T-cell (primary cell): ENCODE measurements at regions not wholly inside any gene's neighbourhood (a gene's known extent, or its start where the extent isn't known, plus 50 kb on each side); places are given as distances from the start of the nearest gene placed in this dataset.

ENCODE experiments used
- ATAC-seq, 4 experiments: fragments of 200-7000 bp in 3 of 4; fragments of 150-1000 bp in 1 of 4; cut with Tn5 transposase; replicated peaks in 1 of 4; 1 replicate in 3 of 4; 2 replicates in 1 of 4; pipeline ENCODE4 v1.10.0; 2021; ENCODE audit warnings: moderate library complexity in 3 of 4, mild to moderate bottlenecking in 2 of 4, moderate number of reproducible peaks in 1 of 4
- CTCF ChIA-PET, 2 donors: fragments of 300-600 bp; sonication (Branson Sonifier 250); formaldehyde crosslinking; loops; one replicate each; lab custom pipeline; 2022; ENCODE audit warnings: antibody characterized with exemption in 2 of 2; lab: Charles Lee
- POLR2A ChIA-PET, 2 donors: fragments of 300-600 bp; sonication (Branson Sonifier 250); formaldehyde crosslinking; loops; one replicate each; lab custom pipeline; 2022; ENCODE audit warnings: antibody characterized with exemption in 2 of 2; lab: Charles Lee
- DNase-seq, 35 experiments: peaks; one replicate each; pipeline versions ENCODE4 v3.0.0 to v3.0.0-alpha.2; 2013 to 2023
- H3K27ac ChIP-seq: one replicate; pipeline ENCODE4 v1.5.1; 2013; ENCODE audit warnings: low read length
- H3K27me3 ChIP-seq, 2 experiments: replicated peaks in 1 of 2; 1 replicate in 1 of 2; 2 replicates in 1 of 2; pipeline versions ENCODE4 v1.6.1 to v1.7.0; 2013; ENCODE audit warnings: low read length in 1 of 2, mixed read lengths in 1 of 2; ENCODE audit not compliant: control insufficient read depth in 2 of 2, insufficient read depth in 2 of 2; ENCODE audit errors: extremely low read depth in 1 of 2
- H3K36me3 ChIP-seq, 2 donors: 1 replicate in 1 of 2; 2 replicates in 1 of 2; pipeline versions ENCODE4 v1.6.1 to v1.7.0; 2013; ENCODE audit warnings: low read length in 1 of 2; ENCODE audit not compliant: control insufficient read depth in 2 of 2, insufficient read depth in 1 of 2; ENCODE audit errors: extremely low read depth in 1 of 2
- H3K4me1 ChIP-seq, 2 experiments: 1 replicate in 1 of 2; 2 replicates in 1 of 2; pipeline versions ENCODE4 v1.6.1 to v1.7.0; 2013; ENCODE audit warnings: low read length in 2 of 2, mixed read lengths in 1 of 2; ENCODE audit not compliant: insufficient read depth in 2 of 2, control insufficient read depth in 1 of 2; ENCODE audit errors: extremely low read depth in 1 of 2
- H3K4me3 ChIP-seq, 2 donors: 1 replicate in 1 of 2; 2 replicates in 1 of 2; pipeline versions ENCODE4 v1.5.1 to v1.7.0; 2013; ENCODE audit warnings: mild to moderate bottlenecking in 2 of 2, low read length in 1 of 2, moderate library complexity in 1 of 2; ENCODE audit not compliant: control insufficient read depth in 1 of 2; ENCODE audit errors: extremely low read depth in 1 of 2
- H3K9me3 ChIP-seq: 2 replicates; pipeline ENCODE4 v1.7.0; 2013
- H3K27ac Mint-ChIP-seq, 2 donors: one replicate each; pipeline ENCODE4 v1.8.0; 2020 to 2021; ENCODE audit warnings: mild to moderate bottlenecking in 2 of 2, mixed read lengths in 2 of 2
- H3K27me3 Mint-ChIP-seq, 2 donors: one replicate each; pipeline ENCODE4 v1.8.0; 2021 to 2022; ENCODE audit warnings: mixed read lengths in 2 of 2
- H3K36me3 Mint-ChIP-seq: one replicate; pipeline ENCODE4 v1.8.0; 2021; ENCODE audit warnings: mixed read lengths
- H3K4me1 Mint-ChIP-seq, 3 donors: one replicate each; pipeline ENCODE4 v1.8.0; 2020 to 2022; ENCODE audit warnings: mixed read lengths in 3 of 3, mild to moderate bottlenecking in 1 of 3
- H3K4me3 Mint-ChIP-seq, 3 donors: one replicate each; pipeline ENCODE4 v1.8.0; 2020 to 2022; ENCODE audit warnings: mild to moderate bottlenecking in 3 of 3, mixed read lengths in 3 of 3, moderate library complexity in 3 of 3
- H3K9me3 Mint-ChIP-seq, 3 donors: one replicate each; pipeline ENCODE4 v1.8.0; 2020 to 2022; ENCODE audit warnings: mixed read lengths in 3 of 3
- WGBS: methylation state at CpG from one replicate; pipeline ENCODE4 v1.1.5; 2013; ENCODE audit warnings: missing lambda C conversion rate; ENCODE audit not compliant: insufficient coverage; 5-methylcytosine and 5-hydroxymethylcytosine counted together

- ATAC-seq (no peak), DNase-seq (no peak)
- H3K27me3 Mint-ChIP-seq: no peaks in the 10 kb centered on the region
- no peak overlapping the region for H3K4me3 ChIP-seq
- no peaks in the 10 kb centered on the region for H3K4me1 ChIP-seq
- H3K9me3 ChIP-seq: no peaks in the 10 kb centered on the region
- no peaks in the 10 kb centered on the region for H3K36me3 Mint-ChIP-seq
- H3K4me1 Mint-ChIP-seq: no peaks in the 10 kb centered on the region
- no peak overlapping the region for H3K27ac ChIP-seq
- 100% methylated on average over 1 of the region's 3 CpGs for WGBS
- no peaks in the 10 kb centered on the region for H3K27me3 ChIP-seq
- H3K36me3 ChIP-seq: no peaks in the 10 kb centered on the region
- POLR2A ChIA-PET: no interaction called here
- H3K4me3 Mint-ChIP-seq: no peak overlapping the region
- CTCF ChIA-PET: no interaction called here
- peaks cover 7 to 16% (median 8%) of the 10 kb centered on the region in 3 donors for H3K9me3 Mint-ChIP-seq
- H3K27ac Mint-ChIP-seq: no peak overlapping the region
These were observed 472.2 kb upstream of the LINC00305 start for GRCh38 chr18:64620971-64621560.

- Histone ChIP-seq H3K36me3 (no peaks in the 10 kb centered on the region), H3K27me3 (no peaks in the 10 kb centered on the region), H3K4me1 (no peaks in the 10 kb centered on the region), H3K9me3 (no peaks in the 10 kb centered on the region), H3K27ac (no peak overlapping the region), H3K4me3 (no peak overlapping the region)
- Mint-ChIP-seq H3K4me3 (no peak overlapping the region), H3K36me3 (no peaks in the 10 kb centered on the region), H3K27me3 (no peaks in the 10 kb centered on the region), H3K4me1 (no peaks in the 10 kb centered on the region), H3K27ac (no peak overlapping the region), H3K9me3 (peaks cover 5 to 18% (median 5%) of the 10 kb centered on the region in 3 donors)
- 100% methylated on average over 1 of the region's 1 CpG for WGBS
- POLR2A ChIA-PET: no interaction called here
- CTCF ChIA-PET: no interaction called here
- ATAC-seq (no peak), DNase-seq (no peak)
These were observed 469.5 kb upstream of the LINC00305 start for GRCh38 chr18:64618390-64618789.

DNA sequence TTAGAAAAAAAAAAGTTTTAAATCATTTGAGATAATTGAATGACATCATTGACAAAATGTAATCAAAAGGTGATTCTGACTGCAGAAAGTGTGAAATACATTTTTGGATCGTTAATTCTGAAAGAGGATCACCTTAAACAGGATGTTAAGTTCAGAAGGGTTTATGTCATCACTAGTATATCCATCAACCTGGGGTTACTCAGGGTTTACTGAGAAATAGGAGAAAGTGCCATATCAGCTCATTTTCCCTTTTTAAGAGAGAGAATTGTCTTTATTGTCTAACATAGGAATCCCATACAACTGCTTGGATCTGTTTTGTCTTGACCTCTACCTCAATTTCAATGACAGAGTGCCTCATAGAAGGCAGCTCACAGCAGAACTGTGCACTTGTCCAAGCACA, 466.1 kb upstream of the LINC00305 start:
- no peaks in the 10 kb centered on the region for H3K36me3 Mint-ChIP-seq
- no peaks in the 10 kb centered on the region for H3K4me1 Mint-ChIP-seq
- WGBS: no CpG with 5 or more reads among the region's 1 CpG
- no peaks in the 10 kb centered on the region for H3K27me3 ChIP-seq
- DNase-seq: no peak
- H3K9me3 ChIP-seq: no peaks in the 10 kb centered on the region
- no peaks in the 10 kb centered on the region for H3K27me3 Mint-ChIP-seq
- ChIA-PET POLR2A (no interaction called here), CTCF (no interaction called here)
- no peak overlapping the region for H3K27ac Mint-ChIP-seq
- H3K9me3 Mint-ChIP-seq: peaks cover 0 to 12% (median 5%) of the 10 kb centered on the region in 3 donors
- H3K27ac ChIP-seq: no peak overlapping the region
- no peak overlapping the region for H3K4me3 ChIP-seq
- no peaks in the 10 kb centered on the region for H3K36me3 ChIP-seq
- H3K4me1 ChIP-seq: no peaks in the 10 kb centered on the region
- no peak for ATAC-seq
- no peak overlapping the region for H3K4me3 Mint-ChIP-seq

- Histone ChIP-seq H3K4me1 (no peaks in the 10 kb centered on the region), H3K27ac (no peak overlapping the region), H3K36me3 (no peaks in the 10 kb centered on the region), H3K27me3 (no peaks in the 10 kb centered on the region), H3K9me3 (no peaks in the 10 kb centered on the region), H3K4me3 (no peak overlapping the region)
- Mint-ChIP-seq H3K27ac (no peak overlapping the region), H3K9me3 (peaks cover 1 to 12% (median 7%) of the 10 kb centered on the region in 3 donors), H3K27me3 (no peaks in the 10 kb centered on the region), H3K4me3 (no peak overlapping the region), H3K4me1 (no peaks in the 10 kb centered on the region), H3K36me3 (no peaks in the 10 kb centered on the region)
- ChIA-PET CTCF (no interaction called here), POLR2A (no interaction called here)
- no CpG with 5 or more reads among the region's 1 CpG for WGBS
- ATAC-seq (no peak), DNase-seq (no peak)
These were observed 465.6 kb upstream of the LINC00305 start for GRCh38 chr18:64614446-64614845.

DNA sequence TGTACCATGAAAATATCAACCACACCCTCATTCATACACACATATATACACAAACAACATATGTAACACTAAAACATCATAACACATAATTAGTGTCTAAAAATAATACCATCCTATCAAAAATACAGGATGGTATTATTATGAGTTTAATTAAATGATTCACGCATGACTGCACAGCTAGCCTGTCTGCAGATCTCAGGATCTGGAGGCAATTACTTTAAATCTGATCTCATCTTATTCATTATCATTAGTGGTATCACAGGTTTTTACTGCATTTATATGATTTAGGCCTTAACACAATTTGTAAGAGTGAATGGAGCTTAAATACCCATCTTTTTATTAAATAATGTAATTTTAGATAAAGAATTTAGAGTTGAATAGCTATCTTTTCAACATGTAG, 443.4 kb upstream of the LINC00305 start:
- H3K36me3 Mint-ChIP-seq: no peaks in the 10 kb centered on the region

DNA sequence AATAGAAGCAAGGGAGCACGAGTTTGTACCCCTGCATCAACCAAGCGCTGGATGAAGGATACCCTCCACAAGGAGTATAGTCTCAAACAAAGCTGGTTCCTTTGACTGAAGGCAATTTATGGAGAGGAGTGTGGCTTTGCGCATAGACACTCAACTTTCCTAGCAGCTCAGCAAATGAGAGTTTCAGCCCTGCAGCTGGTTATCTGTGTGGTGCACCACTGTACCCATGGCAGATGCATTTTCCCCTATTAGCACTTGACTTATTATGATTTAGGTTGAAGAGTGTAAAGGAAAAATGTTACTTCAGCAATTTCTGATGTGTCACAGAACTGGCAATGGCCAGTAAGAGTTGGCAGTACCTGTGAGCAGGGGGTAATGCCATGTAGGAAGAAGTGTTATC, 440.1 kb upstream of the LINC00305 start:
- DNase-seq (no peak), ATAC-seq (no peak)
- POLR2A ChIA-PET: no interaction called here
- H3K36me3 Mint-ChIP-seq: no peaks in the 10 kb centered on the region
- WGBS: no CpG with 5 or more reads among the region's 3 CpGs
- CTCF ChIA-PET: no interaction called here
- Histone ChIP-seq H3K27me3 (no peaks in the 10 kb centered on the region), H3K9me3 (no peaks in the 10 kb centered on the region), H3K36me3 (no peaks in the 10 kb centered on the region), H3K4me3 (no peak overlapping the region), H3K27ac (no peak overlapping the region), H3K4me1 (no peaks in the 10 kb centered on the region)
- no peaks in the 10 kb centered on the region for H3K27me3 Mint-ChIP-seq
- peaks cover 7 to 12% (median 7%) of the 10 kb centered on the region in 3 donors for H3K9me3 Mint-ChIP-seq
- no peak overlapping the region for H3K4me3 Mint-ChIP-seq
- no peaks in the 10 kb centered on the region for H3K4me1 Mint-ChIP-seq
- H3K27ac Mint-ChIP-seq: no peak overlapping the region

More for the DNA sequence above, 443.4 kb upstream of the LINC00305 start:
- H3K27ac ChIP-seq: no peak overlapping the region
- Mint-ChIP-seq H3K4me3 (no peak overlapping the region), H3K4me1 (no peaks in the 10 kb centered on the region), H3K9me3 (peaks cover 3 to 14% (median 3%) of the 10 kb centered on the region in 3 donors), H3K27me3 (no peaks in the 10 kb centered on the region), H3K27ac (no peak overlapping the region)
- H3K4me3 ChIP-seq: no peak overlapping the region
- H3K4me1 ChIP-seq: no peaks in the 10 kb centered on the region
- ATAC-seq (no peak), DNase-seq (no peak)
- H3K36me3 ChIP-seq: no peaks in the 10 kb centered on the region
- no peaks in the 10 kb centered on the region for H3K27me3 ChIP-seq
- POLR2A ChIA-PET: no interaction called here
- H3K9me3 ChIP-seq: no peaks in the 10 kb centered on the region
- no CpG with 5 or more reads among the region's 1 CpG for WGBS
- CTCF ChIA-PET: no interaction called here

GRCh38 chr18:64566456-64566855, 417.6 kb upstream of the LINC00305 start:
- H3K4me1 ChIP-seq: no peaks in the 10 kb centered on the region
- peaks cover 12 to 18% (median 17%) of the 10 kb centered on the region in 3 donors for H3K9me3 Mint-ChIP-seq
- H3K27me3 Mint-ChIP-seq: no peaks in the 10 kb centered on the region
- DNase-seq (no peak), ATAC-seq (no peak)
- no peaks in the 10 kb centered on the region for H3K9me3 ChIP-seq
- no peaks in the 10 kb centered on the region for H3K4me1 Mint-ChIP-seq
- ChIA-PET POLR2A (no interaction called here), CTCF (no interaction called here)
- H3K27me3 ChIP-seq: no peaks in the 10 kb centered on the region
- H3K4me3 ChIP-seq: no peak overlapping the region
- no peaks in the 10 kb centered on the region for H3K36me3 ChIP-seq
- no peak overlapping the region for H3K4me3 Mint-ChIP-seq
- no peak overlapping the region for H3K27ac ChIP-seq
- H3K27ac Mint-ChIP-seq: no peak overlapping the region
- WGBS: no CpG with 5 or more reads among the region's 2 CpGs
- no peaks in the 10 kb centered on the region for H3K36me3 Mint-ChIP-seq
